ENCODE measurements at regions not wholly inside any gene's neighbourhood (a gene's known extent, or its start where the extent isn't known, plus 50 kb on each side); places are given as distances from the start of the nearest gene placed in this dataset.

GRCh38 chr4:111985426-111985825 is 159.8 kb upstream of the FAM241A start:
- peak overlapping the region; percentile 17 for H3K4me3 Mint-ChIP-seq
- H3K4me1 ChIP-seq (ENCODE audit: control insufficient read depth, insufficient read depth, low read length), result no peaks in the 10 kb centered on the region
- no peaks in the 10 kb centered on the region for H3K27me3 Mint-ChIP-seq (ENCODE audit: insufficient read depth)
- no peaks in the 10 kb centered on the region for H3K9me3 ChIP-seq (ENCODE audit: control insufficient read depth, low read length)
- WGBS, 2 experiments (ENCODE audit: insufficient coverage in 1 of 2, insufficient read length in 1 of 2), result 65 to 67% methylated on average over 1 to 2 of the region's 2 CpGs
- no peaks in the 10 kb centered on the region for H3K9me3 Mint-ChIP-seq
- no peak overlapping the region for H3K27ac ChIP-seq (ENCODE audit: low read depth, low read length)
- no peak overlapping the region for H3K27ac Mint-ChIP-seq
- TF ChIP-seq CTCF (conservative IDR thresholded peaks at IDR 0.05), result no peak
- peak; percentile 42 for DNase-seq
- no peaks in the 10 kb centered on the region for H3K36me3 ChIP-seq (ENCODE audit: control insufficient read depth, insufficient read depth, low read length)
- no peaks in the 10 kb centered on the region for H3K36me3 Mint-ChIP-seq (ENCODE audit: low read depth)
- peaks cover 30% of the 10 kb centered on the region for H3K4me1 Mint-ChIP-seq
- H3K27me3 ChIP-seq (ENCODE audit: control insufficient read depth, insufficient read depth, low read length, poor library complexity, severe bottlenecking), result no peaks in the 10 kb centered on the region
- no peak overlapping the region for H3K9ac ChIP-seq (ENCODE audit: extremely low read depth, low read length, poor library complexity, severe bottlenecking)
- no peak overlapping the region for H3K4me3 ChIP-seq (ENCODE audit: low read length)

GRCh38 chr4:111986095-111986494 is 159.2 kb upstream of the FAM241A start:
- no peak overlapping the region for H3K9ac ChIP-seq (ENCODE audit: extremely low read depth, low read length, poor library complexity, severe bottlenecking)
- Mint-ChIP-seq H3K4me1 (peaks cover 32% of the 10 kb centered on the region), H3K4me3 (peak overlapping the region; percentile 17), H3K27me3 (ENCODE audit: insufficient read depth) (no peaks in the 10 kb centered on the region), H3K27ac (no peak overlapping the region), H3K36me3 (ENCODE audit: low read depth) (no peaks in the 10 kb centered on the region), H3K9me3 (no peaks in the 10 kb centered on the region)
- no peaks in the 10 kb centered on the region for H3K27me3 ChIP-seq (ENCODE audit: control insufficient read depth, insufficient read depth, low read length, poor library complexity, severe bottlenecking)
- no peaks in the 10 kb centered on the region for H3K36me3 ChIP-seq (ENCODE audit: control insufficient read depth, insufficient read depth, low read length)
- H3K27ac ChIP-seq (ENCODE audit: low read depth, low read length), result no peak overlapping the region
- H3K4me1 ChIP-seq (ENCODE audit: control insufficient read depth, insufficient read depth, low read length), result no peaks in the 10 kb centered on the region
- 94 to 100% methylated on average over 3 to 4 of the region's 4 CpGs for WGBS, 2 experiments (ENCODE audit: insufficient coverage in 1 of 2, insufficient read length in 1 of 2)
- DNase-seq, result no peak
- no peak overlapping the region for H3K4me3 ChIP-seq (ENCODE audit: low read length)
- TF ChIP-seq CTCF (conservative IDR thresholded peaks at IDR 0.05), result no peak
- no peaks in the 10 kb centered on the region for H3K9me3 ChIP-seq (ENCODE audit: control insufficient read depth, low read length)

GRCh38 chr4:111988514-111988913 is 156.7 kb upstream of the FAM241A start:
- no peak overlapping the region for H3K27ac ChIP-seq (ENCODE audit: low read depth, low read length)
- Mint-ChIP-seq H3K27me3 (ENCODE audit: insufficient read depth) (no peaks in the 10 kb centered on the region), H3K27ac (no peak overlapping the region), H3K4me1 (peaks cover 38% of the 10 kb centered on the region), H3K36me3 (ENCODE audit: low read depth) (no peaks in the 10 kb centered on the region), H3K4me3 (no peak overlapping the region), H3K9me3 (no peaks in the 10 kb centered on the region)
- no peaks in the 10 kb centered on the region for H3K27me3 ChIP-seq (ENCODE audit: control insufficient read depth, insufficient read depth, low read length, poor library complexity, severe bottlenecking)
- H3K36me3 ChIP-seq (ENCODE audit: control insufficient read depth, insufficient read depth, low read length), result no peaks in the 10 kb centered on the region
- no peak overlapping the region for H3K4me3 ChIP-seq (ENCODE audit: low read length)
- H3K4me1 ChIP-seq (ENCODE audit: control insufficient read depth, insufficient read depth, low read length), result no peaks in the 10 kb centered on the region
- DNase-seq, result no peak
- WGBS, 2 experiments (ENCODE audit: insufficient coverage in 1 of 2, insufficient read length in 1 of 2), result 94 to 95% methylated on average over 2 of the region's 3 CpGs
- no peak overlapping the region for H3K9ac ChIP-seq (ENCODE audit: extremely low read depth, low read length, poor library complexity, severe bottlenecking)
- TF ChIP-seq CTCF (conservative IDR thresholded peaks at IDR 0.05), result no peak
- H3K9me3 ChIP-seq (ENCODE audit: control insufficient read depth, low read length), result no peaks in the 10 kb centered on the region
